PC-3 (cell line): ENCODE measurements at regions not wholly inside any gene's neighbourhood (a gene's known extent, or its start where the extent isn't known, plus 50 kb on each side); places are given as distances from the start of the nearest gene placed in this dataset.

ENCODE experiments used
- ATAC-seq: fragments of 200-7000 bp; cut with Tn5 transposase; 2 replicates; pipeline ENCODE4 v1.9.1; 2020; ENCODE audit warnings: mild to moderate bottlenecking, moderate library complexity
- BruUV-seq: library from RNA; stranded (reverse); fragments of 400-500 nt; replicated peaks from 2 replicates; lab custom pipeline; 2021; lab: Mats Ljungman, UMichigan
- CTCF ChIA-PET: fragments of 300-600 bp; sonication (Branson Sonifier 250); formaldehyde crosslinking; loops from one replicate; lab custom pipeline; 2022; ENCODE audit warnings: antibody characterized with exemption; lab: Charles Lee
- POLR2A ChIA-PET: fragments of 300-600 bp; sonication (Branson Sonifier 250); formaldehyde crosslinking; loops from one replicate; lab custom pipeline; 2022; ENCODE audit warnings: antibody characterized with exemption; ENCODE audit not compliant: unreplicated experiment; lab: Charles Lee
- DNase-seq: peaks from one replicate; pipeline ENCODE4 v3.0.0-alpha.2; 2015
- H2AFZ ChIP-seq: fragments of 300-600 bp; sonication (generic); 2 replicates; pipeline ENCODE4 v1.6.0; 2016; ENCODE audit warnings: antibody characterized with exemption, low read length
- H3F3A ChIP-seq: fragments of 300-600 bp; sonication (generic); one replicate; pipeline ENCODE4 v1.6.0; 2017; ENCODE audit warnings: antibody characterized with exemption, low read length, control low read depth, mild to moderate bottlenecking; ENCODE audit not compliant: unreplicated experiment
- H3K27ac ChIP-seq: fragments of 300-600 bp; sonication (generic); 2 replicates; pipeline ENCODE4 v1.5.1; 2016; ENCODE audit warnings: mild to moderate bottlenecking, low read length
- H3K27me3 ChIP-seq: fragments of 300-600 bp; sonication (generic); 2 replicates; pipeline ENCODE4 v1.6.1; 2016; ENCODE audit warnings: low read length, mixed read lengths
- H3K36me3 ChIP-seq: fragments of 300-600 bp; sonication (generic); 2 replicates; pipeline ENCODE4 v1.6.1; 2016; ENCODE audit warnings: low read depth, mixed run types, low read length, mixed read lengths
- H3K4me1 ChIP-seq: fragments of 300-600 bp; sonication (generic); 2 replicates; pipeline ENCODE4 v1.5.1; 2016; ENCODE audit warnings: low read length; ENCODE audit not compliant: insufficient read depth
- H3K4me2 ChIP-seq: fragments of 300-600 bp; sonication (generic); 2 replicates; pipeline ENCODE4 v1.6.0; 2016; ENCODE audit warnings: low read length
- H3K4me3 ChIP-seq: fragments of 300-600 bp; sonication (generic); 2 replicates; pipeline ENCODE4 v1.5.1; 2016; ENCODE audit warnings: mild to moderate bottlenecking, low read length, mixed read lengths
- H3K79me2 ChIP-seq: fragments of 300-600 bp; sonication (generic); 2 replicates; pipeline ENCODE4 v1.6.1; 2017; ENCODE audit warnings: low read length, mixed read lengths
- H3K9ac ChIP-seq: fragments of 300-600 bp; sonication (generic); 2 replicates; pipeline ENCODE4 v1.6.0; 2016; ENCODE audit warnings: mild to moderate bottlenecking, low read length
- H3K9me2 ChIP-seq: fragments of 300-600 bp; sonication (generic); replicated peaks from 2 replicates; pipeline ENCODE4 v1.6.1; 2016; ENCODE audit warnings: mixed run types, low read length, mixed read lengths
- H3K9me3 ChIP-seq: fragments of 300-600 bp; sonication (generic); 2 replicates; pipeline ENCODE4 v1.6.1; 2016; ENCODE audit warnings: low read length, mixed read lengths
- H4K20me1 ChIP-seq: fragments of 300-600 bp; sonication (generic); 2 replicates; pipeline ENCODE4 v1.6.1; 2016; ENCODE audit warnings: low read length, mixed read lengths
- EZH2 ChIP-seq: fragments of 300-600 bp; sonication (generic); IDR thresholded peaks from one replicate; pipeline ENCODE4 v1.6.1; 2017; ENCODE audit warnings: antibody characterized with exemption, mild to moderate bottlenecking, low read length; ENCODE audit not compliant: unreplicated experiment
- EZH2phosphoT487 ChIP-seq: fragments of 300-600 bp; sonication (generic); IDR thresholded peaks from 2 replicates; pipeline ENCODE4 v1.6.1; 2018; ENCODE audit warnings: mild to moderate bottlenecking, antibody characterized with exemption, low read length, borderline replicate concordance
- intact Hi-C: fragments of 100-400 bp; cut with micrococcal nuclease; formaldehyde crosslinking; loops from 2 replicates; pipeline ENCODE4 v1.9.0; 2023
- TF ChIP-seq, protein P1 (sequence below): fragments of 300-600 bp; sonication (generic); conservative IDR thresholded peaks from 2 replicates; pipeline ENCODE4 v1.5.1; 2017; ENCODE audit warnings: antibody characterized with exemption, low read depth, mild to moderate bottlenecking, low read length

DNA sequence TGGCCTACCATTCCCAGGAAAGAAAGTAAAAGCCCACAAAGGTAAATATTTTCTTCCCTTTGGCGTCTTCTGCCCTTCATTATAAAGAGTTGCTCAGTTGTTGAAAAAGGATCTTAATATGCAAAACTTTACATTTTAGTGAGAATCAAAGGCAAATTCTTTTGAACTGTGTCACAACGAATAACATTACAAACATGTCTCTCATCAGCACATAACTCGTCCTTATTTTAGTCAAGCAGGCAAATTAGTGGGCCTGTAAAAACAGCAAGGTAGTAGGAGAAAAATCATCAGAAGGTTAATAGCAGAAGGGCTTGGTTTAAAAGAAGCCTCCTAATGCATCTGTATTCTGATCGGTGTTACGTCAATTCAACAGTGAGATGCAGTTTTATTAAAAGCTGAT lies 647.3 kb upstream of the DIPK2B start:
- Histone ChIP-seq H3K9me3 (no peaks in the 10 kb centered on the region), H3K4me3 (peak overlapping the region; percentile 62), H3K9me2 (no peaks in the 10 kb centered on the region), H4K20me1 (no peaks in the 10 kb centered on the region), H3K4me1 (peaks cover 54% of the 10 kb centered on the region), H3K79me2 (peaks cover 91% of the 10 kb centered on the region), H3K4me2 (peak overlapping the region; percentile 81), H2AFZ (no peak overlapping the region), H3K9ac (no peak overlapping the region), H3K27ac (0 out of 2 replicates have a peak overlapping the region, but pooled peaks have one; percentile 21), H3F3A (peaks cover 4% of the 10 kb centered on the region), H3K27me3 (no peaks in the 10 kb centered on the region), H3K36me3 (peaks cover 43% of the 10 kb centered on the region)
- BruUV-seq: no TSS peak
- ChIA-PET CTCF (no interaction called here), POLR2A (interaction anchor here (0.6 kb wide), 1 partner anchor 361 kb away, joined by 3 read pairs; no protein-coding TSS in a partner anchor)
- ATAC-seq: no peak
- intact Hi-C loops: loop anchor here (2.0 to 10.0 kb wide), 5 partner anchors 23 to 526 kb away; no protein-coding TSS in a partner anchor
- TF ChIP-seq EZH2phosphoT487 (no peak), EZH2 (no peak)
- TF ChIP-seq, protein P1, sequence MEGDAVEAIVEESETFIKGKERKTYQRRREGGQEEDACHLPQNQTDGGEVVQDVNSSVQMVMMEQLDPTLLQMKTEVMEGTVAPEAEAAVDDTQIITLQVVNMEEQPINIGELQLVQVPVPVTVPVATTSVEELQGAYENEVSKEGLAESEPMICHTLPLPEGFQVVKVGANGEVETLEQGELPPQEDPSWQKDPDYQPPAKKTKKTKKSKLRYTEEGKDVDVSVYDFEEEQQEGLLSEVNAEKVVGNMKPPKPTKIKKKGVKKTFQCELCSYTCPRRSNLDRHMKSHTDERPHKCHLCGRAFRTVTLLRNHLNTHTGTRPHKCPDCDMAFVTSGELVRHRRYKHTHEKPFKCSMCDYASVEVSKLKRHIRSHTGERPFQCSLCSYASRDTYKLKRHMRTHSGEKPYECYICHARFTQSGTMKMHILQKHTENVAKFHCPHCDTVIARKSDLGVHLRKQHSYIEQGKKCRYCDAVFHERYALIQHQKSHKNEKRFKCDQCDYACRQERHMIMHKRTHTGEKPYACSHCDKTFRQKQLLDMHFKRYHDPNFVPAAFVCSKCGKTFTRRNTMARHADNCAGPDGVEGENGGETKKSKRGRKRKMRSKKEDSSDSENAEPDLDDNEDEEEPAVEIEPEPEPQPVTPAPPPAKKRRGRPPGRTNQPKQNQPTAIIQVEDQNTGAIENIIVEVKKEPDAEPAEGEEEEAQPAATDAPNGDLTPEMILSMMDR: no peak
- DNase-seq: no peak

DNA sequence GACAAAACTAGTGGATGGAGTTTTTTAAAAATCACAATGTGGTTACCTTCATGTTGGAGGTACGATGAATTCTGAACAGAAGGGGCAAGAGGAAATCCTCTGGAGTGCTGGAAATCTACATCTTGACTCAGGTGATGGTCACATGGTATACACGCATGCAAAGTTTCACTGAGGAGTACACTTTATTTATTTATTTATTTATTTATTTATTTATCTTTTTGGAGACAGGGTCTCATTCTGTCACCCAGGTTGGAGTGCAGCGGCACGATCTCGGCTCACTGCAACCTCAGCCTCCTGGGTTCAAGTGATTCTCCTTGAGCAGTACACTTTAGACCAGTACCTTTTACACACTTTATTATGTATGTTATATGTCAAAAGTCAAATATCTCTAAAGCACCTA lies 645.7 kb upstream of the DIPK2B start:
- no peak overlapping the region for H3K4me3 ChIP-seq
- H4K20me1 ChIP-seq: no peaks in the 10 kb centered on the region
- H3K36me3 ChIP-seq: peaks cover 56% of the 10 kb centered on the region
- TF ChIP-seq, protein P1: no peak
- no peak for TF ChIP-seq EZH2phosphoT487
- no peak for TF ChIP-seq EZH2
- ATAC-seq (no peak), DNase-seq (no peak)
- H3K27ac ChIP-seq: no peak overlapping the region
- H3K79me2 ChIP-seq: peaks cover 99% of the 10 kb centered on the region
- H3K9me3 ChIP-seq: no peaks in the 10 kb centered on the region
- intact Hi-C loops: loop anchor here (5.0 to 10.0 kb wide), 2 partner anchors 198 to 524 kb away; no protein-coding TSS in a partner anchor
- ChIA-PET CTCF (no interaction called here), POLR2A (no interaction called here)
- H2AFZ ChIP-seq: no peak overlapping the region
- BruUV-seq: no TSS peak
- no peak overlapping the region for H3K9ac ChIP-seq
- peak overlapping the region; percentile 81; the same call in 1 of the 2 replicates for H3K4me2 ChIP-seq
- no peaks in the 10 kb centered on the region for H3K9me2 ChIP-seq
- no peaks in the 10 kb centered on the region for H3K27me3 ChIP-seq
- peaks cover 4% of the 10 kb centered on the region for H3F3A ChIP-seq
- H3K4me1 ChIP-seq: peaks cover 60% of the 10 kb centered on the region

DNA sequence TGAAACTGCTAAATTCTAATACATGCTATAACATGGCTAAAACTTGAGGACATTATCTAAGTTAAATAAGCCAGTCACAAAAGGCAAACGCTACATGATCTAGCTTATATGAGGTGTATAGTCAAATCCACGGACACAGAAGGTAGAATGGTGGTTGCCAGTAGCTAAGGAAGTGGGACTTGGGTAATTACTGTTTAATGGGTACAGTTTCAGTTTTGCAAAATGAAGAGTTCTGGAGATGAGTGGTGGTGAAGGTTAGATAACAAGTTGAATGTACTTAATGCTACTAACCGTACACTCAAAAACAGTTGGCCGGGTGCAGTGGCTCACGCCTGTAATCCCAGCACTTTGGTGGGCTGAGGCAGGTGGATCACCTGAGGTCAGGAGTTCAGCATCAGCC lies 644.5 kb upstream of the DIPK2B start:
- H3K79me2 ChIP-seq: peaks cover 99% of the 10 kb centered on the region
- no peak overlapping the region for H3K9ac ChIP-seq
- BruUV-seq: no TSS peak
- ChIA-PET CTCF (no interaction called here), POLR2A (no interaction called here)
- H3K4me1 ChIP-seq: peaks cover 72% of the 10 kb centered on the region
- ATAC-seq: no peak
- DNase-seq: no peak
- H2AFZ ChIP-seq: no peak overlapping the region
- no peaks in the 10 kb centered on the region for H3K9me3 ChIP-seq
- H3K4me3 ChIP-seq: no peak overlapping the region
- intact Hi-C loops: loop anchor here (5.0 to 10.0 kb wide), 2 partner anchors 200 to 523 kb away; no protein-coding TSS in a partner anchor
- TF ChIP-seq EZH2phosphoT487: no peak
- TF ChIP-seq, protein P1: no peak
- TF ChIP-seq EZH2: no peak
- peaks cover 61% of the 10 kb centered on the region for H3K36me3 ChIP-seq
- H3K4me2 ChIP-seq: no peak overlapping the region
- no peaks in the 10 kb centered on the region for H4K20me1 ChIP-seq
- no peak overlapping the region for H3K27ac ChIP-seq
- H3K9me2 ChIP-seq: no peaks in the 10 kb centered on the region
- no peaks in the 10 kb centered on the region for H3K27me3 ChIP-seq
- H3F3A ChIP-seq: peaks cover 4% of the 10 kb centered on the region
